Endodermal cell (in vitro differentiated cells): ENCODE measurements at regions not wholly inside any gene's neighbourhood (a gene's known extent, or its start where the extent isn't known, plus 50 kb on each side); places are given as distances from the start of the nearest gene placed in this dataset. TPM values are rescaled to one million over a fixed set of nuclear protein-coding genes. Genes with fewer than 3 reads are reported as not detected.

ENCODE experiments used
- DNase-seq: peaks from one replicate; pipeline ENCODE4 v3.0.0-alpha.2; 2017
- H3K27ac ChIP-seq: 2 replicates; pipeline ENCODE4 v1.5.1; 2013; ENCODE audit warnings: mild to moderate bottlenecking, low read depth, low read length, moderate library complexity
- H3K27me3 ChIP-seq: 2 replicates; pipeline ENCODE4 v1.6.1; 2013; ENCODE audit warnings: mild to moderate bottlenecking, low read length, moderate library complexity; ENCODE audit not compliant: insufficient read depth, control insufficient read depth, poor library complexity, severe bottlenecking
- H3K36me3 ChIP-seq: 2 replicates; pipeline ENCODE4 v1.7.0; 2013; ENCODE audit warnings: mild to moderate bottlenecking, low read length, moderate library complexity; ENCODE audit not compliant: control insufficient read depth, insufficient read depth
- H3K4me1 ChIP-seq: one replicate; pipeline ENCODE4 v1.7.0; 2013; ENCODE audit warnings: low read length; ENCODE audit not compliant: control insufficient read depth, insufficient read depth
- H3K4me3 ChIP-seq: 2 replicates; pipeline ENCODE4 v1.5.1; 2013; ENCODE audit warnings: mild to moderate bottlenecking, low read length, moderate library complexity
- H3K9ac ChIP-seq: 2 replicates; pipeline ENCODE4 v1.6.1; 2013; ENCODE audit warnings: mild to moderate bottlenecking, low read length, moderate library complexity; ENCODE audit not compliant: poor library complexity, severe bottlenecking; ENCODE audit errors: extremely low read depth
- H3K9me3 ChIP-seq: 2 replicates; pipeline ENCODE4 v1.6.1; 2013; ENCODE audit warnings: mild to moderate bottlenecking, low read length, moderate library complexity; ENCODE audit not compliant: control insufficient read depth
- H3K27ac Mint-ChIP-seq: 2 replicates; pipeline ENCODE4 v1.8.0; 2020; ENCODE audit warnings: mixed read lengths
- H3K27me3 Mint-ChIP-seq: 2 replicates; pipeline ENCODE4 v1.8.0; 2021; ENCODE audit warnings: mild to moderate bottlenecking, mixed read lengths; ENCODE audit not compliant: insufficient read depth
- H3K36me3 Mint-ChIP-seq: 2 replicates; pipeline ENCODE4 v1.8.0; 2020; ENCODE audit warnings: low read depth, mixed read lengths
- H3K4me1 Mint-ChIP-seq: 2 replicates; pipeline ENCODE4 v1.8.0; 2020; ENCODE audit warnings: mixed read lengths
- H3K4me3 Mint-ChIP-seq: 2 replicates; pipeline ENCODE4 v1.8.0; 2020; ENCODE audit warnings: mild to moderate bottlenecking, moderate library complexity, mixed read lengths
- H3K9me3 Mint-ChIP-seq: 2 replicates; pipeline ENCODE4 v1.8.0; 2020; ENCODE audit warnings: mild to moderate bottlenecking, mixed read lengths
- WGBS, 2 experiments: methylation state at CpG; one replicate each; pipeline versions ENCODE4 v1.1.5 to v1.1.7; 2013; ENCODE audit warnings: missing lambda C conversion rate in 2 of 2, mixed read lengths in 1 of 2; ENCODE audit not compliant: insufficient coverage in 1 of 2, insufficient read length in 1 of 2; 5-methylcytosine and 5-hydroxymethylcytosine counted together
- microRNA-seq: library from miRNA; unstranded; fragments of <30 nt; microRNA quantifications from one replicate; pipeline ENCODE4 v1.2.0, GENCODE V29; 2020; ENCODE audit warnings: borderline microRNAs expressed
- TF ChIP-seq, protein P1 (sequence below): fragments of 200-600 bp; sonication (generic); conservative IDR thresholded peaks from 2 replicates; pipeline ENCODE4 v1.5.0; 2021; ENCODE audit warnings: antibody characterized with exemption, mild to moderate bottlenecking

GRCh38 chr20:62591122-62591468, 51.2 kb upstream of the SLCO4A1 start:
- Histone ChIP-seq H3K27ac (no peak overlapping the region), H3K9ac (no peak overlapping the region), H3K27me3 (no peaks in the 10 kb centered on the region), H3K4me1 (no peaks in the 10 kb centered on the region), H3K36me3 (no peaks in the 10 kb centered on the region), H3K4me3 (no peak overlapping the region), H3K9me3 (no peaks in the 10 kb centered on the region)
- H3K4me3 Mint-ChIP-seq = no peak overlapping the region
- peaks cover 2% of the 10 kb centered on the region for H3K27me3 Mint-ChIP-seq
- 85 to 90% methylated on average over 5 to 11 of the region's 11 CpGs for WGBS, 2 experiments
- H3K36me3 Mint-ChIP-seq = no peaks in the 10 kb centered on the region
- DNase-seq = no peak
- H3K27ac Mint-ChIP-seq = no peak overlapping the region
- TF ChIP-seq, protein P1, sequence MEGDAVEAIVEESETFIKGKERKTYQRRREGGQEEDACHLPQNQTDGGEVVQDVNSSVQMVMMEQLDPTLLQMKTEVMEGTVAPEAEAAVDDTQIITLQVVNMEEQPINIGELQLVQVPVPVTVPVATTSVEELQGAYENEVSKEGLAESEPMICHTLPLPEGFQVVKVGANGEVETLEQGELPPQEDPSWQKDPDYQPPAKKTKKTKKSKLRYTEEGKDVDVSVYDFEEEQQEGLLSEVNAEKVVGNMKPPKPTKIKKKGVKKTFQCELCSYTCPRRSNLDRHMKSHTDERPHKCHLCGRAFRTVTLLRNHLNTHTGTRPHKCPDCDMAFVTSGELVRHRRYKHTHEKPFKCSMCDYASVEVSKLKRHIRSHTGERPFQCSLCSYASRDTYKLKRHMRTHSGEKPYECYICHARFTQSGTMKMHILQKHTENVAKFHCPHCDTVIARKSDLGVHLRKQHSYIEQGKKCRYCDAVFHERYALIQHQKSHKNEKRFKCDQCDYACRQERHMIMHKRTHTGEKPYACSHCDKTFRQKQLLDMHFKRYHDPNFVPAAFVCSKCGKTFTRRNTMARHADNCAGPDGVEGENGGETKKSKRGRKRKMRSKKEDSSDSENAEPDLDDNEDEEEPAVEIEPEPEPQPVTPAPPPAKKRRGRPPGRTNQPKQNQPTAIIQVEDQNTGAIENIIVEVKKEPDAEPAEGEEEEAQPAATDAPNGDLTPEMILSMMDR = no peak
- H3K4me1 Mint-ChIP-seq = no peaks in the 10 kb centered on the region
- H3K9me3 Mint-ChIP-seq = no peaks in the 10 kb centered on the region

DNA sequence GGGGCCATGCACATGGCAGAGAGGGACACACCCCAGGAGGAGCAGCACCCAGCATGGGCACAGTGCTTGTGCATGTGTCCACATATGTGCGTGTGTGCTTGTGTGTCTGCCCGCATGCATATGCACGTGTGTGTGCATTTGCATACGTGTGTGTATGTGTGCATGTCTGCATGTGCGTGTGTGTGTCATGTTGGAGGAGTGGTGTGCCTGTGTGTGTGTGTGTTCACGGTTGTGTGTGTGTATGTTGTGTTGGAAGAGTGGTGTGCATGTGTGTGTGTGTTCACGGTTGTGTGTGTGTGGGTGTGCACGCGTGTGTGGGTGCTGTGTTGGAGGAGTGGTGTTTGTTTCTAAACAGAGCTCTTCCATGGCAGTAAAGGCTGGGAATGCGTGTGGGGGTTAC, 50.7 kb upstream of the SLCO4A1 start:
- Mint-ChIP-seq H3K27ac (no peak overlapping the region), H3K9me3 (no peaks in the 10 kb centered on the region), H3K4me3 (no peak overlapping the region), H3K4me1 (no peaks in the 10 kb centered on the region), H3K36me3 (no peaks in the 10 kb centered on the region), H3K27me3 (peaks cover 2% of the 10 kb centered on the region)
- no peaks in the 10 kb centered on the region for H3K4me1 ChIP-seq
- WGBS, 2 experiments = 91 to 100% methylated on average over 5 to 10 of the region's 10 CpGs
- TF ChIP-seq, protein P1 = no peak
- no peaks in the 10 kb centered on the region for H3K27me3 ChIP-seq
- no peak for DNase-seq
- H3K4me3 ChIP-seq = no peak overlapping the region
- no peak overlapping the region for H3K27ac ChIP-seq
- H3K9me3 ChIP-seq = no peaks in the 10 kb centered on the region
- no peak overlapping the region for H3K9ac ChIP-seq
- H3K36me3 ChIP-seq = no peaks in the 10 kb centered on the region

Small RNAs in the stretch of these regions (microRNA-seq; reads per million reads assigned to microRNA genes)
- not detected for gene MIR1-1
- not detected for gene MIR133A2
